ENCODE measurements at regions not wholly inside any gene's neighbourhood (a gene's known extent, or its start where the extent isn't known, plus 50 kb on each side); places are given as distances from the start of the nearest gene placed in this dataset.

- no peak overlapping the region for H3K4me3 ChIP-seq
- TF ChIP-seq EP300 (IDR thresholded peaks at IDR 0.05): no peak
- TF ChIP-seq POLR2AphosphoS5 (IDR thresholded peaks at IDR 0.05): no peak
- TF ChIP-seq POLR2A (IDR thresholded peaks at IDR 0.05; ENCODE audit: low read depth): no peak
- TF ChIP-seq, protein P1, sequence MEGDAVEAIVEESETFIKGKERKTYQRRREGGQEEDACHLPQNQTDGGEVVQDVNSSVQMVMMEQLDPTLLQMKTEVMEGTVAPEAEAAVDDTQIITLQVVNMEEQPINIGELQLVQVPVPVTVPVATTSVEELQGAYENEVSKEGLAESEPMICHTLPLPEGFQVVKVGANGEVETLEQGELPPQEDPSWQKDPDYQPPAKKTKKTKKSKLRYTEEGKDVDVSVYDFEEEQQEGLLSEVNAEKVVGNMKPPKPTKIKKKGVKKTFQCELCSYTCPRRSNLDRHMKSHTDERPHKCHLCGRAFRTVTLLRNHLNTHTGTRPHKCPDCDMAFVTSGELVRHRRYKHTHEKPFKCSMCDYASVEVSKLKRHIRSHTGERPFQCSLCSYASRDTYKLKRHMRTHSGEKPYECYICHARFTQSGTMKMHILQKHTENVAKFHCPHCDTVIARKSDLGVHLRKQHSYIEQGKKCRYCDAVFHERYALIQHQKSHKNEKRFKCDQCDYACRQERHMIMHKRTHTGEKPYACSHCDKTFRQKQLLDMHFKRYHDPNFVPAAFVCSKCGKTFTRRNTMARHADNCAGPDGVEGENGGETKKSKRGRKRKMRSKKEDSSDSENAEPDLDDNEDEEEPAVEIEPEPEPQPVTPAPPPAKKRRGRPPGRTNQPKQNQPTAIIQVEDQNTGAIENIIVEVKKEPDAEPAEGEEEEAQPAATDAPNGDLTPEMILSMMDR (IDR thresholded peaks at IDR 0.05): no peak
- no peaks in the 10 kb centered on the region for H3K9me3 ChIP-seq
- no peak overlapping the region for H3K27ac ChIP-seq (replicated peaks in 1 of 4)
- no peaks in the 10 kb centered on the region for H3K36me3 ChIP-seq
- DNase-seq (ENCODE audit: extremely low spot score): no peak
- H3K27me3 ChIP-seq: no peaks in the 10 kb centered on the region
- H3K4me1 ChIP-seq: peaks cover 0 to 2% (median 0%) of the 10 kb centered on the region in 4 donors
- WGBS: 73% methylated on average over 2 of the region's 2 CpGs
- intact Hi-C loops (cut with DNase I): no loop called here
These were observed 120.6 kb downstream of the BAMBI start for GRCh38 chr10:28797904-28798371.

- intact Hi-C loops (cut with DNase I): no loop called here
- H3K27me3 ChIP-seq: no peaks in the 10 kb centered on the region
- H3K4me1 ChIP-seq: peaks cover 0 to 2% (median 0%) of the 10 kb centered on the region in 4 donors
- no peaks in the 10 kb centered on the region for H3K36me3 ChIP-seq
- no peak overlapping the region for H3K27ac ChIP-seq (replicated peaks in 1 of 4)
- H3K9me3 ChIP-seq: no peaks in the 10 kb centered on the region
- no peak for DNase-seq (ENCODE audit: extremely low spot score)
- TF ChIP-seq, protein P1 (IDR thresholded peaks at IDR 0.05): no peak
- TF ChIP-seq POLR2AphosphoS5 (IDR thresholded peaks at IDR 0.05) (no peak), EP300 (IDR thresholded peaks at IDR 0.05) (no peak), POLR2A (IDR thresholded peaks at IDR 0.05; ENCODE audit: low read depth) (no peak)
- no peak overlapping the region for H3K4me3 ChIP-seq
- WGBS: 97% methylated on average over 4 of the region's 4 CpGs
These were observed 121.2 kb downstream of the BAMBI start for GRCh38 chr10:28798428-28798955.

DNA sequence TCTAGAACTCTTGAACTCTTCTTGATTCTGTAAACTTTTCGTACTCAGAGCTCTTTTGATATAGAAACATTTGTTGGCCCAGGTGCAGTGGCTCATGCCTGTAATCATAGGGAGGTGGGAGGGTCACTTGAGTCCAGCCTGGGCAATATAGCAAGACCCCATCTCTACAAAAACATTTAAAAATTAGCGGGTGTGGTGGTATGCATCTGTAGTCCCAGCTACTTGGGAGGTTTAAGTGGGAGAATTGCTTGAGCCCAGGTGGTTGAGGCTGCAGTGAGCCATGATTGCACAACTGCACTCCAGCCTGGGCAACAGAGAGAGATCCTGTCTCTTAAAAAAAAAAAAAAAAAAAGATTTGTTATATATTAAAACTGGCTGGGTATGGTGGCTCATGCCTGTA lies 121.6 kb downstream of the BAMBI start:
- Histone ChIP-seq H3K4me1 (peaks cover 0 to 2% (median 0%) of the 10 kb centered on the region in 4 donors), H3K9me3 (no peaks in the 10 kb centered on the region), H3K27ac (replicated peaks in 1 of 4) (no peak overlapping the region), H3K27me3 (no peaks in the 10 kb centered on the region), H3K4me3 (no peak overlapping the region), H3K36me3 (no peaks in the 10 kb centered on the region)
- no peak for TF ChIP-seq POLR2AphosphoS5 (IDR thresholded peaks at IDR 0.05)
- TF ChIP-seq POLR2A (IDR thresholded peaks at IDR 0.05; ENCODE audit: low read depth): no peak
- TF ChIP-seq, protein P1 (IDR thresholded peaks at IDR 0.05): no peak
- TF ChIP-seq EP300 (IDR thresholded peaks at IDR 0.05): no peak
- WGBS: 100% methylated on average over 2 of the region's 2 CpGs
- intact Hi-C loops (cut with DNase I): no loop called here
- no peak for DNase-seq (ENCODE audit: extremely low spot score)

GRCh38 chr10:28800144-28800543 lies 122.8 kb downstream of the BAMBI start:
- no peak for DNase-seq (ENCODE audit: extremely low spot score)
- Histone ChIP-seq H3K4me3 (no peak overlapping the region), H3K4me1 (peaks cover 0 to 2% (median 0%) of the 10 kb centered on the region in 4 donors), H3K9me3 (no peaks in the 10 kb centered on the region), H3K27ac (replicated peaks in 1 of 4) (no peak overlapping the region), H3K27me3 (no peaks in the 10 kb centered on the region), H3K36me3 (no peaks in the 10 kb centered on the region)
- intact Hi-C loops (cut with DNase I): no loop called here
- 68% methylated on average over 5 of the region's 5 CpGs for WGBS
- TF ChIP-seq, protein P1 (IDR thresholded peaks at IDR 0.05): no peak
- TF ChIP-seq POLR2AphosphoS5 (IDR thresholded peaks at IDR 0.05) (no peak), EP300 (IDR thresholded peaks at IDR 0.05) (no peak), POLR2A (IDR thresholded peaks at IDR 0.05; ENCODE audit: low read depth) (no peak)

DNA sequence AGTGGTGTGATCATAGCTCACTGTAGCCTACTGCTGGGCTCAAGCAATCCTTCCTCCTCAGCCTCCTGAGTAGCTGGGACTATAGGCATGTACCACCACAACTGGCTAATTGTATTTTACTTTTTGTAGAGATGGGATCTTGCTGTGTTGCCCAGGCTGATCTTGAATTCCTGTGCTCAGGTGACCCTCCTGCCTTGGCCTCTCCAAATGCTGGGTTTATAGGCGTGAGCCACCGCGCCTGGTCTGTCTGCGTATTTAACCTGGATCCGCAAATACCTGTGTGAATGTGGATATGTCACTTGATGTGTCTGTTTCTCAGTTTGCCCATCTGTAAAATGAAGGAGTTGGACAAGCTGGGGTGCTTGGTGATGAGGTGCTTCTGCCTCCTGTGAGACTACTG lies 123.9 kb downstream of the BAMBI start:
- peaks cover 3 to 9% (median 6%) of the 10 kb centered on the region in 4 donors for H3K4me1 ChIP-seq
- H3K27ac ChIP-seq (replicated peaks in 1 of 4): no peak overlapping the region
- WGBS: 93% methylated on average over 5 of the region's 5 CpGs
- intact Hi-C loops (cut with DNase I): no loop called here
- DNase-seq (ENCODE audit: extremely low spot score): no peak
- H3K36me3 ChIP-seq: no peaks in the 10 kb centered on the region
- no peaks in the 10 kb centered on the region for H3K27me3 ChIP-seq
- no peaks in the 10 kb centered on the region for H3K9me3 ChIP-seq
- no peak for TF ChIP-seq EP300 (IDR thresholded peaks at IDR 0.05)
- TF ChIP-seq, protein P1 (IDR thresholded peaks at IDR 0.05): no peak
- no peak for TF ChIP-seq POLR2A (IDR thresholded peaks at IDR 0.05; ENCODE audit: low read depth)
- no peak for TF ChIP-seq POLR2AphosphoS5 (IDR thresholded peaks at IDR 0.05)
- no peak overlapping the region for H3K4me3 ChIP-seq
